Erythroblast (primary cell): ENCODE measurements at regions not wholly inside any gene's neighbourhood (a gene's known extent, or its start where the extent isn't known, plus 50 kb on each side); places are given as distances from the start of the nearest gene placed in this dataset.
"Not testable (repeated sequence)": the region's sequence is repeated elsewhere in the genome, so short reads cannot be mapped to it uniquely, and the experiment has no call there.

ENCODE experiments used
- GATA1 ChIP-seq: IDR thresholded peaks from 2 replicates; pipeline ENCODE4 v1.6.1; 2011; ENCODE audit warnings: low read depth, mild to moderate bottlenecking, control low read depth, low read length, moderate library complexity
- POLR2A ChIP-seq: IDR thresholded peaks from 2 replicates; pipeline ENCODE4 v1.6.1; 2011; ENCODE audit warnings: mild to moderate bottlenecking, low read length

DNA sequence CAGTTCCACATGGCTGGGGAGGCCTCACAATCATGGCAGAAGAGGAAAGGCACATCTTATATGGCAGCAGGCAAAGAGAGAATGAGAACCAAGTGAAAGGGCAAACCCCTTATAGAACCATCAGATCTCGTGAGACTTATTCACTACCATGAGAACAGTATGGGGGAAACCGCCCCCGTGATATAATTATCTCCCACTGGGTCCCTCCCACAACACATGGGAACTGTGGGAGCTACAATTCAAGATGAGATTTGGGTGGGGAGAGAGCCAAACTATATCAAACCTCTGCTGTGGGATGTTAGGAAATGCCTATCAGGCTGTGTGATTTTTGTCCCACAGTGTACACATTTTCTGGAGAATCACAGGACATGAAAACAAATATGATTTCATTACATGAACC, 415.8 kb downstream of the TSHZ3 start:
- not testable (repeated sequence) for TF ChIP-seq POLR2A, GATA1
